ENCODE measurements at regions not wholly inside any gene's neighbourhood (a gene's known extent, or its start where the extent isn't known, plus 50 kb on each side); places are given as distances from the start of the nearest gene placed in this dataset.
A peak's percentile ranks its signal among the peaks of the same experiment; 100 is the strongest.

DNA sequence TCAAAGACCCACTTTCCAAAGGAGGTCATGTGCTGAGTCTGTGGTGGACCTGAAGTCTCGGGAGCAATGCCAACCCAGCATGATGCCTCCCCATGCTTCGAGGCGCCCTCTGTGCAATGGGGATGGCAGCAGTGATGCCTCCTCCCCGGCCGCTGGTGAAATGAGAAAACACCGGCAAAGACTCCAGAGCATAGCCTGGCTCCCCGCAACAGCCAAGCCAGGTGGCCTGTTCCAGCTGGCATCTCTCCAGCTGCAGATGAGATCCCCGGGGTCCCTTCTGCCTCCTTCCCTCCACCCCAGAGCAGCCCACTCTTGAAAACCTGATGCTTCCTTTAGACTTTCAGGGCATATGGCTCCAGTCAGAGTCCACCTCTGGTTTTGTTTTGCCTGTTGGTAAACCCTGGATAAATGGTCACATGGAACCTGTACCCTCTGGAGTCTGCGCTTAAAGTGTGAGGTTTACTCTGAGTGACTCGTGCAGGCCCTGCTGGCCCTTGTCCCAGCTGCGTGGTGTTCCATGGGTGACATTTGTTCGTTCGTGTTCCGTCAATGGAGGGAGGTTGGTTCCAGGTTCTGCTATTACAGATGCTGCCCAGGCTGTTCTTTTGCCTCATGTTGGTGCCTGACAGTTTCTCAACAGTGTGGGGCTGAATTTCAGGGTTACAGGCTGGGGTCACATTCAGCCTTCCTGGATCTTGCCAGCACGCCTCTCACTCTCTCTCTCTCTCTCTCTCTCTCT lies 181.8 kb upstream of the CIBAR2 start:
- H3K27me3 Mint-ChIP-seq (ENCODE audit: insufficient read depth): peaks cover 11% of the 10 kb centered on the region; the same call in 1 of the 2 replicates
- no peaks in the 10 kb centered on the region for H3K9me3 Mint-ChIP-seq
- peaks cover 9% of the 10 kb centered on the region for H3K4me1 Mint-ChIP-seq (ENCODE audit: low read depth)
- TF ChIP-seq, protein P1, sequence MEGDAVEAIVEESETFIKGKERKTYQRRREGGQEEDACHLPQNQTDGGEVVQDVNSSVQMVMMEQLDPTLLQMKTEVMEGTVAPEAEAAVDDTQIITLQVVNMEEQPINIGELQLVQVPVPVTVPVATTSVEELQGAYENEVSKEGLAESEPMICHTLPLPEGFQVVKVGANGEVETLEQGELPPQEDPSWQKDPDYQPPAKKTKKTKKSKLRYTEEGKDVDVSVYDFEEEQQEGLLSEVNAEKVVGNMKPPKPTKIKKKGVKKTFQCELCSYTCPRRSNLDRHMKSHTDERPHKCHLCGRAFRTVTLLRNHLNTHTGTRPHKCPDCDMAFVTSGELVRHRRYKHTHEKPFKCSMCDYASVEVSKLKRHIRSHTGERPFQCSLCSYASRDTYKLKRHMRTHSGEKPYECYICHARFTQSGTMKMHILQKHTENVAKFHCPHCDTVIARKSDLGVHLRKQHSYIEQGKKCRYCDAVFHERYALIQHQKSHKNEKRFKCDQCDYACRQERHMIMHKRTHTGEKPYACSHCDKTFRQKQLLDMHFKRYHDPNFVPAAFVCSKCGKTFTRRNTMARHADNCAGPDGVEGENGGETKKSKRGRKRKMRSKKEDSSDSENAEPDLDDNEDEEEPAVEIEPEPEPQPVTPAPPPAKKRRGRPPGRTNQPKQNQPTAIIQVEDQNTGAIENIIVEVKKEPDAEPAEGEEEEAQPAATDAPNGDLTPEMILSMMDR (IDR thresholded peaks at IDR 0.05): no peak
- no peak for DNase-seq
- H3K4me3 Mint-ChIP-seq: no peak overlapping the region
- no peak overlapping the region for H3K27ac Mint-ChIP-seq
- H3K36me3 Mint-ChIP-seq (ENCODE audit: low read depth): no peaks in the 10 kb centered on the region

GRCh38 chr16:85294810-85295508 lies 182.7 kb upstream of the CIBAR2 start:
- TF ChIP-seq, protein P1 (IDR thresholded peaks at IDR 0.05): no peak
- no peak overlapping the region for H3K27ac Mint-ChIP-seq
- H3K4me1 Mint-ChIP-seq (ENCODE audit: low read depth): peaks cover 9% of the 10 kb centered on the region

DNA sequence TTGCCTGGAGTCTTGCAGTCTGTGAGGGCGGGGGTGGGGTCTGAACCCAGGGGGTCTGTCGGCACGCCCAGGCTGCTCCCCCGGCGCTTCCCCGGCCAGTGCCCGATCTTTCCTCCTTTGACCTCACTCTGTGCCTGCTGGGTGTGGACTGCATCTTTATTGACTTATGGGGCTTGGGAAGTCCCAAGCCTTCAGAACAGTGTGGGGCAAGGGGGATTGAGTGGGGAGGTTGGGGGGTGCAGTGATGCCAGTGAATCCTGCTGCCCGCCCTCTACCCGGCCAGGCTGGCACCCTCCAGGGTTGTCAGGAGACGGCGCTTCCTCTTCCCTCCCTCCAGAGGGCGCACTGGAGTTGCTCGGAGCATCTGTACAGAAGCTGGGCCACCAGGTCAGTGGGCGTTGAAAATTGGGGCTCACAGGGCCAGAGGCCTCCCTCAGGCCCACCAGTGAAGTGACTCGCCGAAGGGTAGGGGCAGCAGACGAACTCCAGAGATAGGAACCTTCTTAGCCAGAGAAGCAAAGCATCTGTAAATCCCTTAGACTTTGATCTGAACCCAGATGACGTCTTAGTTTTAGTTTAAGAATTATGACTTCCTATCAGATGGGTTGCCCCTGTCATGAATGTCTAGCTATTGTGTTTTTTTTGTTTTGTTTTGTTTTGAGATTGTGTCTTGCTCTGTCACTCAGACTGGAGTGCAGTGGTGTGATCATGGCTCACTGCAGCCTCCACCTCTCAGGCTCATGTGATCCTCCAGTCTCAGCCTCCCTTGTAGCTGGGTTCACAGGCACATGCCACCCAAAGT lies 184.8 kb upstream of the CIBAR2 start:
- Mint-ChIP-seq H3K4me3 (no peak overlapping the region), H3K36me3 (ENCODE audit: low read depth) (no peaks in the 10 kb centered on the region), H3K9me3 (no peaks in the 10 kb centered on the region), H3K27me3 (ENCODE audit: insufficient read depth) (peaks cover 6% of the 10 kb centered on the region; the same call in 1 of the 2 replicates), H3K27ac (no peak overlapping the region), H3K4me1 (ENCODE audit: low read depth) (peaks cover 14% of the 10 kb centered on the region)
- TF ChIP-seq, protein P1 (IDR thresholded peaks at IDR 0.05): peak; percentile 85
- DNase-seq: peak; percentile 18

More at GRCh38 chr16:85294810-85295508, 182.7 kb upstream of the CIBAR2 start:
- H3K4me3 Mint-ChIP-seq: no peak overlapping the region
- no peaks in the 10 kb centered on the region for H3K36me3 Mint-ChIP-seq (ENCODE audit: low read depth)
- H3K9me3 Mint-ChIP-seq: no peaks in the 10 kb centered on the region
- peaks cover 9% of the 10 kb centered on the region; the same call in 1 of the 2 replicates for H3K27me3 Mint-ChIP-seq (ENCODE audit: insufficient read depth)
- no peak for DNase-seq

DNA sequence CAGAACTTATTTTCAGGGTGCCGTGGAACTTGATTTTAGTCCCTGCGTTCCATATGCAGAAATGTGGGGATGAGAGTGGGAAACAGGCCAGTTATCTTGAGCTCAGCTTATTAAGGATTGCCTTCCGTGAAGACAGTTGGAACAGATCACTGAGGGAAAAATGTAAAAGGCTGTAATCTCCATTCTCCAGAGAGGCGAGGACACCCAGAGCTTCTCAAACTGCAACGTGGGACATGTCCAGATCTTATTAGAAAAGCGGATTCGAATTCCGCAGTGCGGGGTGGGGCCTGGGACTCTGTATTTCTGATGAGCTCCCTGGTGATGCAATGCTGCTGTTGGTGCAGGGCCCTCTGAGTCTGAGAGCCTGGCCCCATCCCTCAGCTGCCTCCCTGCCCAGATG lies 185.6 kb upstream of the CIBAR2 start:
- Mint-ChIP-seq H3K27me3 (ENCODE audit: insufficient read depth) (peaks cover 6% of the 10 kb centered on the region; the same call in 1 of the 2 replicates), H3K9me3 (no peaks in the 10 kb centered on the region), H3K27ac (no peak overlapping the region), H3K4me3 (no peak overlapping the region), H3K4me1 (ENCODE audit: low read depth) (peaks cover 20% of the 10 kb centered on the region), H3K36me3 (ENCODE audit: low read depth) (no peaks in the 10 kb centered on the region)
- no peak for DNase-seq
- TF ChIP-seq, protein P1 (IDR thresholded peaks at IDR 0.05): no peak

GRCh38 chr16:85300406-85300968 lies 188.2 kb upstream of the CIBAR2 start:
- Mint-ChIP-seq H3K36me3 (ENCODE audit: low read depth) (no peaks in the 10 kb centered on the region), H3K4me3 (no peak overlapping the region), H3K27ac (no peak overlapping the region), H3K27me3 (ENCODE audit: insufficient read depth) (peaks cover 4% of the 10 kb centered on the region; the same call in 1 of the 2 replicates), H3K4me1 (ENCODE audit: low read depth) (peaks cover 26% of the 10 kb centered on the region), H3K9me3 (no peaks in the 10 kb centered on the region)
- no peak for DNase-seq
- TF ChIP-seq, protein P1 (IDR thresholded peaks at IDR 0.05): no peak
